NCI-H1436 treated with DMSO at 0.1 percent for 48 hours (cell line): ENCODE measurements at regions not wholly inside any gene's neighbourhood (a gene's known extent, or its start where the extent isn't known, plus 50 kb on each side); places are given as distances from the start of the nearest gene placed in this dataset.
"Not testable (repeated sequence)": the region's sequence is repeated elsewhere in the genome, so short reads cannot be mapped to it uniquely, and the experiment has no call there.

Experiments used
- DNase-seq: peaks from one replicate; lab custom pipeline; 2025; lab: John Stamatoyannopoulos, UW

DNA sequence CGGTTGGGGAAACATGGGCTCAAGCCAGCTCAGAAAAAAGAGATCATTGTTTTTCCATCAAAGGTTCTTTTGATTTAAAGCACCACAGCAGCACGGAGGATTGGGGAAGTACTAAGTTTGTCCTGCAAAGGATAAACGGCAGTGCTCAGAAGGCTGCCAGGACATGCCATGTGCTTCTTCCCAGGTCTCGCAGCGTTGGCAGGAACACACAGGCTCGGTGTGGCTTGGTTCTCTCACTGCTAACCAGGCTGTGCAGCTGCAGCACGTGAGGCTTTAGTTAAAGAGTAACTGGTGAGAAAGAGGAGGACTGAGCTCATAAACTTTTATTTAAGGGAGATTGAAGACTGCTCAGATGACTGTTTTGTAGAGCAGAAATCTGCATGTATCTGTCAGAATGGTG is 264.3 kb downstream of the TSN start:
- no peak for DNase-seq

DNA sequence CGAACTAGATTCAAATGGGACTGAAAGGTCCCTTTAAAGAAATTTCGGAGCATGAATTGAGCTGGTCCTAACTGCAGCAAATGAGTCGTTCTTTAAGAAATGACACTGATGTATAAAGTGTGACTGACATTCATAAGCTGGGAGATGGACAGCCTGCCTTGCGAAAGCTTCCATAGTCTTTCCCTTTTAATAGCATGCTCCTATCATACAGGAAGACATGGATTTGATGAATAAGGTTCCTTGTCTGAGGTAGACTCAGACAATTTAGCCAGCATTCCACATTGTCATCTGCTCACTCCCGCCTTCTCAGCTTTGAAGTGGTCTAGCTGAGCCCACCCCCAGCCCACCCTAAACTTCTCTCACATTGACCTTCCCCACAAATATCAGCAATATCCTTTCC is 264.9 kb downstream of the TSN start:
- no peak for DNase-seq

DNA sequence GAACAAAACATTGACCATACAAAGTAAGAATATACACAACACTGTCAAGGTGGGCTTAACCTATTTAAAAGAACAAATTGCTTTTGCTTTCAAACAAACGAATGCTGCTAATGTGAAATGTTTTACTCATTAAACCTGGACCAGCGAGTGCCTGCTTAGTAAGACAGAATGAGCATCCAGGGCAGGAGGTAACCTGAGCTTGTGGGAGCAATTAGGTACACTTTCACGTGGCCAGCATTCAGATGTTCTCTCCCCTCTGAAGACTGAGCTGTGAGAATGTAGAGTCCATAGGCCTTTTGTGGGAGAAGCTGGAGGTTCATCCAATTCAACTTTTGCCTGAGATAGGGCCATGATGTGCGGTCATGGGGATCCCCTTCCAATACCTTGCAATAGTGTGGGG is 266.5 kb downstream of the TSN start:
- DNase-seq, result no peak

DNA sequence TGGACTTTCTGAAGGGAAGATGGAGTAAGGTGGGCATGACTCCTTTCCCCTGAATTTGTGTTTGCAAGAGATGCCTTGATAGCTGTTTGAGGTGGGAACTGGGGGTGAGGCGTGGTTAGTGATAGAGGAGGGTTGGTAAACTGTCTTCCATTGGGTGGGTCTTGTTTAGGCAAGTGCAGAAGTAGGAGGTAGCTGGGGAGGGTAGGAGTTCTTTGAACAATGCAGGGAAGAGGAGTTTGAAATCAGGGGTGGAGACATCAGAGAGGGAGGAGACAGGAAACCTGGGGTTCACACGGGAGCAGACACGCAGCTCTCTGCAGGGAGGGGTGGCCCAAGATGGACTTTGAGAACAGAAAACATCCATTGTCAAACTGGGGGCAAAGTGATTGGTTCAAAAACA is 267.1 kb downstream of the TSN start:
- DNase-seq, result no peak

DNA sequence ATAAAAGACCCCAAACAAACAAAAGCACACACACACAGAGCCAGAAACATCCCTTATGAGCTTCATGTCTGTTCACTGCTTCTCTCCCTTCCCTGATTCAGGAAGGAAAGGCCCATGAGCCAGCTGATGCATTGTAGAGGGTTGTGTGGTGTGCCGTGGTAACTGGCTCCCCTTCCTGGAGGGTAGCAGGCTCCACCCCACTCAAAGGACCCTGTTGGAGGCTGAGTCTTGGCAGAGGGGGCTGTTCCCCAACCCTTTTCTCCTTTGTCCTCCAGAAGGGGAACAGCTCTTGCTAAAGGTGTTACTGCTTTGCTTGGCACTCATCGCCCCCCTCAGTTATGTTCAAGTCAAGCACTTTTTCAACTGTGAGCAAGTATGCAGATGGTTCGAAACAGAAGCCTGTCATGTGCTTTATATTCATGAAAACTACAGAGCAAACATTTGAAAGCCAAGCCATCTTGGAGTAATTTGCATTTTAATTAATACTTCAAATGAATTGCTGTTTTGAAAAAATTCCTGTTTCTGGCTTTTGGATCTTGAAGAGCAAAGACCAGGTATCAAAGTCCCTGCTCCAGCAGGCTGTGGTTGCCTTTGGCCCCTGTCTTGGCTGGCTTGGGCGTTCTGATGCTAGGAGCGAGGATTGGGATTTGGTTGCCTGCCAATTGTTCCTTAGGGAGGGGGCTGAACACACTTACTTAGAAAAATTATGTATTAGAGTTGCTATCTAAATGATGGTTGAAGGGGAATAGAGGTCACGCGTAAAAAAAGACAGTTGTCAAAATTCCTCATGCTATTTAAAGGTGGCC is 267.8 kb downstream of the TSN start:
- no peak for DNase-seq

DNA sequence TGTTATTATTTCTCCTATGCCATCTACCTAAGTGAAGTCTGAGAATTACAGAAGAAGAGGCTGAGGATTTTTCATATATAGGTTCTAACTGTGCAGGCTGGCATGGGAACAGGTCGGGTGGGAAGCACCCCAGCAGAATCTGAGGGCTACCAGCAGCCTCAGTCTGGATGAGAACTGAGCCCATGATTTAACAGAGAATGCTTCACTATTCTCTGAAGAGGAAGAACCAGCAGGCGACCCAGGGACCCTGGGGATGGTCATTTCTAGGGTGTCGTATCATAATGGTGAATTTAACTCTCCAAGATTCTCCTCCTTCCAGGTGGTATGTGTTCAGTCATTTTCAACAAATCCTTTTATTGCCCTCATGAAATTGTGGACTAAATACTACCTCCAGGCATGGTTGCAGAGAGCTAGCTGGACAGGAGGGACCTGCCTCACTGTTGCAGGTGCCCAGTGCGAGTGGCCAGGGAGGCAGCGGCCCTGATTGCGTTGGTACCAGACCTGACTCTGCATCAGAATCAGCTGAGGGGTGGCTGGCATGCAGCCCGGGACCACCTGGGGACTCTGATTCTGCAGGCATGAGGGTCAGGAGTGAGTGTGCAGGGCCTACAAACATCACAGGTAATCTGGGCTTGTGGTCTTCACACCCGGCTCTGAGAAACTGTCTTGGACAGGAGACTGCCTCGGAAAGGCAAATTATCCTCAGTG is 272.2 kb downstream of the TSN start:
- DNase-seq, result no peak

DNA sequence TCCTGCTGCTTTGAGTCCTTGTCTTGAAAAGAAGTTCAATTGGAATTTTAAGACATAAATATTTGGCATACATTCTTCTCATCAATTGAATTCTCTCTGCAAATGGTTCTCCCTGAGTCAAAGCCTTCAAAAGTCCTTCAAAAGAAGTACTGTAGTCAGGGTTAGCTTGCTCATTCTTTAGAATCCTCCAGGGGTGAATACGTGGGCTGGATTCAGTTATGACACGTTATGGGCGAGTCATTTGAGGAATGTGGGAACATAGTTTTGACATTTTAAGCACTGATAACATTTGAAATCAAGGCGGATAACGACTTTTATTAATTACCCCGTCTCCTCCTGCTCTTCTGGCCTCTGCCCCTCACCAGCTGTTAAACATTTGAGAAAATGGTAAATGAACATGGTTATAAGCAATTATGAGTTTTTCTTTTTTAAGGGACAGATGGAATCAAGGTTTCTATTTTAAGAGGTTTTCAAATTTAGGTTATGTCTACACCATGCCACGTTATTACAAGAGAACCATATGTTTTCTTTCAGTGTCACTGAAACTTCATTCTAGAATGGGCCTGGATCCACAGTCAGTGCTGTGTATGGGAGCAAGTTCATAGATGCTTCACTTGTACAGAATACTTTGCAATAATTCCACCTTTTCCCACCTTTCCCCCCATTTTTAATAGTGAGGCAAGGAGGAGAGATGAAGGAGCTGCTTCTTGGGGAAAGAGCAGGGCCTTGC is 273.1 kb downstream of the TSN start:
- no peak for DNase-seq

DNA sequence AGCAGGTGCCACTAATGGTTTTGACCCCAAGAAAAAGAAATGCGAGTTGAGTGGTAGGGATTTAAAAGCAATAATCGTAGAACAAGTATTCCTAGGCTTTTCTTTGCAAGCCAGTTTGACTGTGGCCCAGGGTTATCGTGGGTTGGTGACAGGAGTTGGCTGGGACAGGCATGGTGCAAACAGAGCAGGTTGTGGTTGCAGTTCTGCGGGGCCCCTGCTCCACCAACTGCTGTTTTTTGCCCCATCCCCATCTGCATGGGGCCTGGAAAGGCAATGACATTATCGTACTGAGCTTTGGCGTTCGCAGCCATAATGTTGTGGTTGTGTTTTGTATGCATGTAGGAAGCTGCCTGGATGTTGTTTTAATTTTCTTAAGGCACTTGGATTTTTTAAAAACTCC is 274.0 kb downstream of the TSN start:
- no peak for DNase-seq

DNA sequence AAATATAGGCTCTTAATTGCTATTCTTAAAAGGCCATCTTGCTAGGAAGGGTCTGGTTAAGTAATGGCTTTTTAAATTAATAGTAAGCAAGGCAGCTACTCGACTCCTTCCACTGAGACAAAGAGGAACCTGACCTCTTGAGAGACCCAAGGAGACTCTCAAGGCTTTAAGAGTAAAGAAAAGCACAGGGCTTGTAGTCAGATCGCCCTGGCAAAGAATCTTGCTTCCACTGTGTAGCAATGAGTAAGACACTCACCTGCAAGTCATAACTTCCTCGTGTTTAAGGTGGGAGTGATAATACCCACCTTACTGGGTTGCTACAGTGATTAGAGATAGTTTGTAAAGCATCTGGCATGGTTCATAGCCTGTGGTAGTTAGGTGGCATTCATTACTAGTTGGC is 274.5 kb downstream of the TSN start:
- no peak for DNase-seq

DNA sequence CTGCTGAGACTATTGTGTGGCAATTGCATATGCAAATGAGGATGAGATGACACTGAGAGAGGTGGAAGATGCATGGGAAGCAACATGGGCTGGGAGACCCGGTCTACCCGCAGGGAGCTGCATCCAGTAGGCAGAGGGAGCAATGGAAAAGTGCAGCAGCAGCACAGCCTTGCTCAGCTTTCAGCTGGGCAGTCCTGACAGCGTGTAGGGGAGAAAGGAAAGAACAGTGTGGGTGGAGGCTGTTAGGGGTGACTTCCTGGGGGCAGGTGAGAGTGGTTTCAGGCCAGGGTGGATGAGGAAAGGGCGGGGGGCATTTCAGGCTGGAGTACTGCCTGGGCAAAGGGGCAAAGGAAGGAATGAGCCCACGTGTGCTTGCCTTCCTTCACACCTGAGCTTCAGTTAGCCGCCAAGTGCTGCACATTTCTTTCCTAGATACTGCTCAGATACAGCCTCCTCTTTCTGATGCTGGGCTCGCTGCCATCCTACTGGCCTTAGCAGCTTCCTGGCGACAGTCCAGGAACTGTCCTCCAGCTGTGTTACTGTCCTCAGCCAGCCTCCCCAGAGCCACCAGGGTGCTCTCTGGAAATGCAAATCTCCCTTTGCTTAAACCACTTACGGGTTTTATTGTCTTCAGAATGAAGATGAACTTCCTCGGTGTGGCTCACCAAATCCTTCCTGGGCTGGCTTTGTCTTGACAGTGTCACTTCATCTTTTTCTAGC is 276.3 kb downstream of the TSN start:
- no peak for DNase-seq

DNA sequence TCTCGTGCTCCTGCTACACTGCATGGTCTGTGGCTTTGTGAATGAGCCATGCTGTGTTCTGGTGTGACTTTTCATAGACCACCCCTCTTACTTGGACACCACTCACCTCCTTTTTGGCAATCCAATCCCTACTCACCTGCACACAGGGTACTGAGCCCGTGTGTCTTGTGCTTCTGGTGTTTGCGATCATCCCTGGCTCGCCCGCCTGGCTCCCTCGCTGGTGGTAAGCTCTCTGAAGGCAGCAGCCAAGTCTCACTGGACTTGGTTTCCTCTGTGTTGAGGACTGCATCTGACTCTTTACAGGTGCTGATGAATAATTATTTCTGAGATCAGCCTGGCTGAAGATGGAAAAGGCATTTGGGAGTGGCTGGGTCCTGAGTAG is 276.8 kb downstream of the TSN start:
- DNase-seq, result no peak

DNA sequence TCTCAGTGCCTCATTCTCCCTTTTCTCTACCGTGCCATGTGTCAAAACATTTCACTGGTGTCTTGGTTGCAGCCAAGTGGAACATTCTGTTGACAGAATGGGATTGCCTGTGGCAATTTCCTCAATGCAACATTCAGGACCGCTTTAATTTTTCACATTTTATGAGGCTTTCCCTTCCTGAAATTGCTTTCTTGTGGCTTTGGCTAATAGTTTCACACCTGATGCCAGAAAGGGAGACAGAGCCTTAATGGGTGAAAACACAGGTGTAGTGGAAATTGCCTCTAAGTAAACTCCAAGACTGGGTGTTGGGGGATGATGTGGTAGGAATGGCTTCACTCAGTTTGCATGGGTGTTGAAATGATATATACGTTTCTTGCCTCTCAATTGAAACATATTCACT is 278.3 kb downstream of the TSN start:
- no peak for DNase-seq

DNA sequence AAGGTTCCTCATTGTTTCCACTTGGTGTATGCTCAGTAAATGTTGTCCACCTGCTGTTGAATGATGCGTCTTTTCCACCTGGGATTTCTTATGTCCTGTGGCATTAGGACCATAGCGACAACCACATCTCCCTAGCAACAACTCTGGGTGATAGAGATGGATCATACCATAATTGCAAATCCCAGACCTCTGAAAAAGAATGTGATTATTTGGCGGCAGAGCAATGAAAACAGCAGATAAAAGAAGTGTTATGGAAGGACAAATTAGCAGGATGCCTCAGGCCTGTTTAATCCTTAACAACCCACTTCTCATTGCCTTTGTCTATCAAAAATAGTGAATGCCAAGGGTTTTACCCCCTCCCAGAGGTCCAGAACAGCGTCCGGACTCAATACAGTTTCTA is 278.9 kb downstream of the TSN start:
- DNase-seq, result no peak

DNA sequence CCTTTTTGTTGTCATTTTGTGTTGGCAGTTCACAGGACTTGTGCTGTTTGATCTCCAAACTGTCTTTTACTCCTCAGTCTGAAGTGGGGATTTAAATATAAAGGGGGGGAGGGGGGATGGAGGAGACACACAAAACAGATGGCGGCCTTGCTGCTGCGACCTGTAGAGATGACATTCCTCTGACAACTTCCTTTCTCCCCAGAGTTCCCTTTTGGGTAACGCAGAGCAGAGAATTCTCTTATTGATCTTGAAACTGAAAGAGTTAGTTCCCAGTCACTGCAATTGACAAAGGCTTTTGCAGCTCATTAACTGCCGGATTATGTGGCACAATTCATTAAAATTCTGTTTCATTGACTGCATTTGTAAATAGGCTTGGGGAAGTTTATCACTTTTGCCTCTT is 279.3 kb downstream of the TSN start:
- DNase-seq, result no peak

DNA sequence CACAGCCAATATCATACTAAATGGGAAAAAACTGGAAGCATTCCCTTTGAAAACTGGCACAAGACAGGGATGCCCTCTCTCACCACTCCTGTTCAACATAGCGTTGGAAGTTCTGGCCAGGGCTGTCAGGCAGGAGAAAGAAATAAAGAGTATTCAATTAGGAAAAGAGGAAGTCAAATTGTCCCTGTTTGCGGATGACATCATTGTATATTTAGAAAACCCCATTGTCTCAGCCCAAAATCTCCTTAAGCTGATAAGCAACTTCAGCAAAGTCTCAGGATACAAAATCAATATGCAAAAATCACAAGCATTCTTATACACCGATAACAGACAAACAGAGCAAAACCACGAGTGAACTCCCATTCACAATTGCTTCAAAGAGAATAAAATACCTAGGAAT is 283.4 kb downstream of the TSN start:
- DNase-seq, result not testable (repeated sequence)

DNA sequence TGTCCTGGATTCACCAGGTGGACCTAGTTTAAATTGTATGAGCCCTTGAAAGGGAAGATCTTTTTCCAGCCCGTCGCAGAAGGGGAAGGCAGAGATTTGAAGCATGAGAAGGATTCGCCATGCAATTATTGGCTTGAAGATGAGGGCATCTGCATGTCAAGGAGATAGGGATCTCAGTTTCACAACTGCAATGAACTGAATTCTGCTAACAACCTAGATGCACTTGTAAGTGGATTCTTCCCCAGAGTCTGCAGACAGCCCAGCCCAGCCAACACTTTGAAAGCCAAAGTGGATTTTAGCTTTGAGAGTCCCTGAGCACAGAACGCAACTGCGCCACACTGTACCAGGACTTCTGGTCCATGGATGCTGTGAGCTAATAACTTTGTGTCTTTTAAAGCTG is 286.0 kb downstream of the TSN start:
- DNase-seq, result no peak

DNA sequence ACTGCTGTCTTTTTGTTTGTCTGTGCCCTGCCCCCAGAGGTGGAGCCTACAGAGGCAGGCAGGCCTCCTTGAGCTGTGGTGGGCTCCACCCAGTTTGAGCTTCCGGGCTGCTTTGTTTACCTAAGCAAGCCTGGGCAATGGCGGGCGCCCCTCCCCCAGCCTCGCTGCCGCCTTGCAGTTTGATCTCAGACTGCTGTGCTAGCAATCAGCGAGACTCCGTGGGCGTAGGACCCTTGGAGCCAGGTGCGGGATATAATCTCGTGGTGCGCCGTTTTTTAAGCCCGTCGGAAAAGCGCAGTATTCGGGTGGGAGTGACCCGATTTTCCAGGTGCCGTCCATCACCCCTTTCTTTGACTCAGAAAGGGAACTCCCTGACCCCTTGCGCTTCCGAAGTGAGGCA is 296.2 kb downstream of the TSN start:
- DNase-seq, result not testable (repeated sequence)

DNA sequence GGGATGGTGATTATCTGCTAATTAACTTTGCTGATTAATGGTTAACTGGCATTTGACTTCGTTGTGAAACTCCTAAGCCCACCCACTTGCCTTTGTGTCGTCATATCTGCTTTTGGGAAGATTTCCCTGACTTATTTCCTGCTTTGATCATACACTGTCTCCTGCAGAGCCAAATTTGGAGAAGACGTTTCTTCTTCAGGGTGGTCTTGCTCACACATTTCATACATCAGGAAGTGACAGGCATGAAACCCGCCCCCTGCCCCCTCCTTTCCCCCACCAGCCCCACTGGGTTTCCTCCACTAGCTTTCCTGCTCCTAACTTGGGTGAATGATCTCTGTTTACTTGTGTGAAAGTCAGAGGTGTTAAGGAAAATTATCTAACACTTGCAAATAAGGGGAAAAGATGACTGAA is 300.1 kb downstream of the TSN start:
- DNase-seq, result no peak

DNA sequence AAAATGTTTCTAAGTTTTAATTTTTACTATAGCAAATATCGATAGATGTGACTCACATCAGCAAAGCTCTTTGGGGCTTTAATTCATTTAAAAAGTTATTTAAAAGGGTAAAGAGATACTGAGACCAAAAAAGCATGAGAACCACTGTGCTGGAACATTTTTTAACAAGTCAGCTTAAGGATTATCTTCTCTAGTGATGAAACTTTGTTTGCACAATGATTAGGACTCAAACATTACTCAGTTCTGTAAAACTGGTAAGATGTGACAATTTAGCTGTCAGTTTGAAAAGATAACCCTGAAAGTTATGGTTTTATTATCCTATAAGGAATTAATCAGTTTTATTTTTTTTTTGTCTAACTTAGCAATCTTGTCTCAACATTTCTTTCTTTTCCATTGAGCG is 301.4 kb downstream of the TSN start:
- DNase-seq, result no peak

DNA sequence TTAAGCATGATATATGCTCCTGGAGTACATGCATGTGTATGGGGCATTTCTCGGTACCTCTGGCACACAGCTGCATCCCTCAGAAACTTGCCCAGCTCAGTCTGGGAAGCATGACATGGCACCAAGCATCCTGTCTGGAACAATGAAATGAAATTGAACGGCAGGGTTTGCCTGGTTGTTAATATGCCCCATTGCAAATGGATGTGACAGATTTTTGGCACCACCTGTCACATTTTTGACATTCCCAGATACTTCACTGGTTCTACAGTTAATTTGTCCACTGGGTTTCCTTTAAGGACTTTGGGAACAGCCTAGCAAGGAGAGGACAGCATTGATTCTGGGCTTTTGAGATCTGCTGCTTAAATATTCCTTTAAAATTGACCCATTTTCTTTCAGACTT is 305.8 kb downstream of the TSN start:
- DNase-seq, result no peak

DNA sequence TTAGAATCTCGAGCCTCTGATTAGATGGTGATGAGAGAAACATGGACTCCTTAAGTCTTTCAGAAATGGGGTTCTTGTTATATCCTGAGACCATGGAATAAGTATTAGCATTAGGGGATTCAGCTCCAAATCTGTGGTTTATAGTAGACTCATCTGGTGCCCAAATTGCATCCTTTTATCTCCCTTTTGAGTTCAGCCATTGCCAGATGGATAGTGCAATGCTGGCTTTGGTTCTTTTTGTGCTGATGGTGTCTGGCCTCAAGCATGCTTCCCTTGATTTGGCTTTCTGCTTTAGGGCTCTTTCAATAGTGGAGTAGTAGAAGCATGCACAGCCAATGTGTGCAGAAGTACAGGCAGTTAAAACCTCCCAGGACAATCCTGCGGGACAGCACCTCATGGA is 306.4 kb downstream of the TSN start:
- no peak for DNase-seq

DNA sequence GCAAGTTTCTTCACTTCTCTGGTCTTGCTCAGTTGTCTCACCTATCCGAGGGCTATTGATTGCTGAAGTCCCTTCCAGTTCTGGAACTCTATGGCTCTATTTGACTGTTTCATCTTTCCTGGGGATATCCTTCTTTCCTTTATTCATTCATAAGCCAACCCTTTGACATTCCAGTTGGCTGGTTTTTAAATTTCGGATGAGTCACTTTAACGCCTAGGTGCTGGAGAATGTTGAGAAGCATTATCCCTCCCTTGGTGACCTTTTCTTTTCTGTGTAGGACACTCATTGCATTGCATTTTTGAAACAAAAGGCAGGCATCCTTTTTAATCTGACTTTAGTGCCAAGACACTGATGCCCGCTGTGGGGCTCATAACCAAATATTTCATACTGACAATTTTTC is 307.1 kb downstream of the TSN start:
- no peak for DNase-seq

DNA sequence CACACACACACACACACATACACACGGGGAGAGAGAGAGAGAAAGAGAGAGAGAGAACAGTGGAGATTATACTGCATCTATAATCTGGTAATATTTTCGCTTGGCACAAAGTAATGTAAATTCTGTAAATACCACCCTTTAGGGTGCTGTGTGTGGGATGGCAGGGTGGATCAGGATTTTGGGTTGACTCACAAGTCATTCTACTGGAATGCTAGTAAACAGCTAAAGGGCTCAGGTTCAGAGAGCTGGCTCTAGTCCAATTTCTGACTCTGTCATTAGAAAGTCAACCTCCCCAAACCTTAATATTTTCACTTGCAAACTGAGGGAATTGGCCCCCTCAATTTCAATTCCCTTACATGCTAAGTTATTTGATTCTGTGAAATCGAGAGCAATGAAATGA is 308.3 kb downstream of the TSN start:
- no peak for DNase-seq
